HepG2 (cell line): ENCODE measurements at regions not wholly inside any gene's neighbourhood (a gene's known extent, or its start where the extent isn't known, plus 50 kb on each side); places are given as distances from the start of the nearest gene placed in this dataset.

ENCODE experiments used
- ATAC-seq: fragments of 200-7000 bp; cut with Tn5 transposase; 3 replicates; pipeline ENCODE4 v1.9.1; 2020; ENCODE audit warnings: mild to moderate bottlenecking, moderate library complexity
- BruUV-seq: library from RNA; stranded (reverse); fragments of 400-500 nt; replicated peaks from 2 replicates; lab custom pipeline; 2021; lab: Mats Ljungman, UMichigan
- CTCF ChIA-PET: fragments of 300-600 bp; formaldehyde crosslinking; extraction: SDS; loops from one replicate; lab custom pipeline; 2021; ENCODE audit warnings: low total read pairs, inconsistent platforms, low intra/inter-chr PET ratio; lab: Yijun Ruan, JAX
- POLR2A ChIA-PET: fragments of 350-600 bp; sonication (Branson Sonifier 250); formaldehyde crosslinking; loops from one replicate; lab custom pipeline; 2020; ENCODE audit warnings: antibody characterized with exemption, inconsistent platforms; lab: Yijun Ruan, JAX
- DNase-seq: peaks from one replicate; pipeline ENCODE4 v3.0.0-alpha.2; 2015; ENCODE audit warnings: low spot score
- FAIRE-seq: peaks from 3 replicates; lab custom pipeline; 2011; peaks lifted over from hg19 to GRCh38; lab: Jason Lieb, UNC
- H2AFZ ChIP-seq: one replicate; pipeline ENCODE4 v1.6.1; 2011; ENCODE audit warnings: low read length, inconsistent platforms
- H3K27ac ChIP-seq: fragments of 300-600 bp; 3 replicates; pipeline ENCODE4 v1.8.0; 2011; ENCODE audit warnings: mixed run types, mild to moderate bottlenecking, mixed read lengths, low read length, inconsistent platforms; ENCODE audit not compliant: insufficient read depth; ENCODE audit errors: extremely low read length
- H3K27me3 ChIP-seq, 2 experiments: fragments of 200-600 bp in 1 of 2; 2 replicates in 1 of 2; 3 replicates in 1 of 2; pipeline versions ENCODE4 v1.6.0 to v1.8.0; 2011; ENCODE audit warnings: low read length in 2 of 2, mild to moderate bottlenecking in 2 of 2, moderate library complexity in 2 of 2, inconsistent platforms in 1 of 2; ENCODE audit not compliant: insufficient read depth in 2 of 2, control insufficient read depth in 1 of 2
- H3K36me3 ChIP-seq, 2 experiments: fragments of 200-600 bp in 1 of 2; replicated peaks in 1 of 2; 2 replicates in 1 of 2; 3 replicates in 1 of 2; pipeline versions ENCODE4 v1.5.1 to v1.8.0; 2011; ENCODE audit warnings: low read length in 2 of 2, inconsistent platforms in 1 of 2; ENCODE audit not compliant: insufficient read depth in 2 of 2, control insufficient read depth in 1 of 2
- H3K4me1 ChIP-seq: 2 replicates; pipeline ENCODE4 v1.5.1; 2012; ENCODE audit warnings: low read length, inconsistent platforms; ENCODE audit not compliant: insufficient read depth
- H3K4me2 ChIP-seq: 2 replicates; pipeline ENCODE4 v1.6.0; 2011; ENCODE audit warnings: low read depth, low read length, inconsistent platforms
- H3K4me3 ChIP-seq, 3 experiments: fragments of 200-600 bp in 1 of 3; sonication (generic), shearing (Covaris generic) in 1 of 3; replicated peaks in 1 of 3; 2 replicates each; pipeline ENCODE4 v1.5.1; 2011 to 2016; ENCODE audit warnings: low read length in 3 of 3, inconsistent platforms in 2 of 3, low read depth in 2 of 3, mild to moderate bottlenecking in 2 of 3, control low read depth in 1 of 3, mixed read lengths in 1 of 3; ENCODE audit not compliant: insufficient read depth in 1 of 3
- H3K79me2 ChIP-seq: one replicate; pipeline ENCODE4 v1.6.1; 2011; ENCODE audit warnings: low read length, inconsistent platforms; ENCODE audit not compliant: insufficient read depth
- H3K9ac ChIP-seq: 2 replicates; pipeline ENCODE4 v1.6.0; 2011; ENCODE audit warnings: mild to moderate bottlenecking, low read depth, low read length, inconsistent platforms; ENCODE audit not compliant: insufficient read depth
- H3K9me3 ChIP-seq: 2 replicates; pipeline ENCODE4 v1.5.1; 2012; ENCODE audit warnings: mild to moderate bottlenecking, low read length
- H4K20me1 ChIP-seq: 2 replicates; pipeline ENCODE4 v1.6.0; 2011; ENCODE audit warnings: inconsistent platforms, mild to moderate bottlenecking, low read length, moderate library complexity; ENCODE audit not compliant: insufficient read depth
- FOSL1 ChIP-seq: sonication (generic); formaldehyde crosslinking; IDR thresholded peaks from 2 replicates; pipeline ENCODE4 v1.9.0; 2021; ENCODE audit warnings: missing genetic modification reagents, borderline replicate concordance
- HNRNPK ChIP-seq: fragments of 200-400 bp; formaldehyde crosslinking; IDR thresholded peaks from 2 replicates; pipeline ENCODE4 v1.6.1; 2018; ENCODE audit warnings: low read length, low read depth, moderate library complexity, mild to moderate bottlenecking; ENCODE audit not compliant: poor library complexity, severe bottlenecking
- KLF11 ChIP-seq: IDR thresholded peaks from 2 replicates; pipeline ENCODE4 v1.6.1; 2016; ENCODE audit warnings: missing compliant biosample characterization
- NPAS2 ChIP-seq: sonication (generic); formaldehyde crosslinking; IDR thresholded peaks from 2 replicates; pipeline ENCODE4 v1.8.0; 2022; ENCODE audit warnings: mild to moderate bottlenecking, missing genetic modification reagents, borderline replicate concordance
- ZNF180 ChIP-seq: sonication (generic); formaldehyde crosslinking; IDR thresholded peaks from 2 replicates; pipeline ENCODE4 v1.4.0; 2020; ENCODE audit warnings: low read depth, missing genetic modification reagents, borderline replicate concordance
- WGBS: methylation state at CpG from one replicate; pipeline ENCODE4 v1.1.6; 2017; ENCODE audit warnings: low lambda C conversion rate; 5-methylcytosine and 5-hydroxymethylcytosine counted together
- in situ Hi-C: cut with HindIII; loops from 2 replicates; pipeline ENCODE4 v1.10.0; 2017; ENCODE audit warnings: low pct_unique_long_range_greater_than_20kb; ENCODE audit not compliant: extremely low pct_ligation_motif_present
- intact Hi-C: fragments of 100-400 bp; cut with micrococcal nuclease; formaldehyde crosslinking; loops from one replicate; pipeline ENCODE4 v1.10.0; 2022; ENCODE audit not compliant: unreplicated experiment
- TF ChIP-seq, protein P1 (sequence below): IDR thresholded peaks from 2 replicates; pipeline ENCODE4 v1.6.1; 2016; ENCODE audit warnings: low read depth
- TF ChIP-seq, protein P2 (sequence below): sonication (generic); formaldehyde crosslinking; IDR thresholded peaks from 2 replicates; pipeline ENCODE4 v1.5.0; 2020; ENCODE audit warnings: missing genetic modification reagents

DNA sequence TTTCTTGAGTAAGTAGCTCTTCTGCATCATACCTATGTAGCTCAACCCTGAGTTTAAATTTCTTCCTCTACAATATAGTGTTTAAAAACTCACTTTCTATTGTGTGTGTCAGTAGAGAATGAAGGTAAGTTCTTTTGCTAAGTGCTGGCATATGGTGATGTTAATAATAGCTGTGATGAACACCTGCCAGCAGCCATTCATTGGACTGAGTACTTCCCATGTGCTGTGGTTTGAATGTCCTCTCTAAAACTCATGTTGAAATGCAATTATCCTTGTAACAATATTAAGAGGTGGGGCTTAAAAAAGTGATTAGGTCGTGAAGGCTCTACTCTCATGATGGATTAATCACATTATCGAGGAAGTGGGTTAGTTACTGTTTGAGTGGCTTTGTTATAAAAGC, 645.2 kb upstream of the RGMB start:
- Histone ChIP-seq H3K36me3 (no peaks in the 10 kb centered on the region), H3K4me3 (no peak overlapping the region), H3K9me3 (no peaks in the 10 kb centered on the region), H3K4me2 (no peak overlapping the region), H3K79me2 (no peaks in the 10 kb centered on the region), H2AFZ (no peak overlapping the region), H3K4me1 (no peaks in the 10 kb centered on the region)
- DNase-seq (no peak), FAIRE-seq (no peak)
- 0% methylated on average over 2 of the region's 2 CpGs for WGBS
- POLR2A ChIA-PET: no interaction called here
- TF ChIP-seq, protein P1, sequence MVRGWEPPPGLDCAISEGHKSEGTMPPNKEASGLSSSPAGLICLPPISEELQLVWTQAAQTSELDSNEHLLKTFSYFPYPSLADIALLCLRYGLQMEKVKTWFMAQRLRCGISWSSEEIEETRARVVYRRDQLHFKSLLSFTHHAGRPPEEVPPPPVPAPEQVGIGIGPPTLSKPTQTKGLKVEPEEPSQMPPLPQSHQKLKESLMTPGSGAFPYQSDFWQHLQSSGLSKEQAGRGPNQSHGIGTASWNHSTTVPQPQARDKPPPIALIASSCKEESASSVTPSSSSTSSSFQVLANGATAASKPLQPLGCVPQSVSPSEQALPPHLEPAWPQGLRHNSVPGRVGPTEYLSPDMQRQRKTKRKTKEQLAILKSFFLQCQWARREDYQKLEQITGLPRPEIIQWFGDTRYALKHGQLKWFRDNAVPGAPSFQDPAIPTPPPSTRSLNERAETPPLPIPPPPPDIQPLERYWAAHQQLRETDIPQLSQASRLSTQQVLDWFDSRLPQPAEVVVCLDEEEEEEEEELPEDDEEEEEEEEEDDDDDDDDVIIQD (CRISPR knock-in tag): no peak
- TF ChIP-seq, protein P2, sequence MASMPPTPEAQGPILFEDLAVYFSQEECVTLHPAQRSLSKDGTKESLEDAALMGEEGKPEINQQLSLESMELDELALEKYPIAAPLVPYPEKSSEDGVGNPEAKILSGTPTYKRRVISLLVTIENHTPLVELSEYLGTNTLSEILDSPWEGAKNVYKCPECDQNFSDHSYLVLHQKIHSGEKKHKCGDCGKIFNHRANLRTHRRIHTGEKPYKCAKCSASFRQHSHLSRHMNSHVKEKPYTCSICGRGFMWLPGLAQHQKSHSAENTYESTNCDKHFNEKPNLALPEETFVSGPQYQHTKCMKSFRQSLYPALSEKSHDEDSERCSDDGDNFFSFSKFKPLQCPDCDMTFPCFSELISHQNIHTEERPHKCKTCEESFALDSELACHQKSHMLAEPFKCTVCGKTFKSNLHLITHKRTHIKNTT (CRISPR knock-in tag): no peak
- no peak for TF ChIP-seq FOSL1
- no peak for TF ChIP-seq ZNF180 (CRISPR knock-in tag)
- TF ChIP-seq, all 625 proteins: peak for 0
- in situ Hi-C loops: no loop called here
- Histone ChIP-seq H4K20me1 (no peaks in the 10 kb centered on the region), H3K27me3 (no peaks in the 10 kb centered on the region), H3K9ac (no peak overlapping the region), H3K27ac (no peak overlapping the region)
- ATAC-seq: no peak
- intact Hi-C loops: loop anchor here (2.0 kb wide), 1 partner anchor 13 kb away; no protein-coding TSS in a partner anchor
- CTCF ChIA-PET: no interaction called here
- no TSS peak for BruUV-seq

DNA sequence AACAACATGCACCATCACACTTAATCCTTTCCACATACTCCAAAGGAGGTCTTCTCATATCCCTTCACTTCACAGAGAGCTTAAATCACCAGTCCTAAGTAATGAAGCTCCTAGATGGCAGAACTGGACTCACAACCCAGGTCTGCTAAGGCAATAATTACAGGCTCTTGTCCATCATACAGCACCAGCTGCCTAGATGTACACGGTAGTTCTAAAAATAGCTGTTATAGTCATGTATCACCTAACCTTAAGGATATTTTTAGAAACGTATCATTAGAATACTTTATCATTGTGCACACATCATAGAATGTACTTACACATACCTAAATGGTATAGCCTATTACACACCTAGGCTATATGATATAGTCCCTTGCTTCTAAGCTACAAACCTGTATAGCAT, 644.6 kb upstream of the RGMB start:
- Histone ChIP-seq H3K4me1 (no peaks in the 10 kb centered on the region), H3K9ac (no peak overlapping the region), H4K20me1 (no peaks in the 10 kb centered on the region), H3K27me3 (no peaks in the 10 kb centered on the region), H2AFZ (no peak overlapping the region), H3K36me3 (no peaks in the 10 kb centered on the region), H3K9me3 (no peaks in the 10 kb centered on the region), H3K4me2 (no peak overlapping the region), H3K79me2 (no peaks in the 10 kb centered on the region), H3K4me3 (no peak overlapping the region), H3K27ac (no peak overlapping the region)
- intact Hi-C loops: loop anchor here (2.0 kb wide), 1 partner anchor 14 kb away; no protein-coding TSS in a partner anchor
- ChIA-PET CTCF (no interaction called here), POLR2A (no interaction called here)
- TF ChIP-seq NPAS2 (CRISPR knock-in tag) (no peak), HNRNPK (no peak), KLF11 (no peak)
- no peak for FAIRE-seq
- 46% methylated on average over 2 of the region's 2 CpGs for WGBS
- no peak for ATAC-seq
- in situ Hi-C loops: no loop called here
- no peak for DNase-seq
- BruUV-seq: no TSS peak
